ENCODE measurements at regions not wholly inside any gene's neighbourhood (a gene's known extent, or its start where the extent isn't known, plus 50 kb on each side); places are given as distances from the start of the nearest gene placed in this dataset.

- CTCF ChIA-PET: no interaction called here
- DNase-seq (ENCODE audit: extremely low spot score): no peak
- no peak for TF ChIP-seq TARDBP (IDR thresholded peaks at IDR 0.05)
- TF ChIP-seq FOXM1 (IDR thresholded peaks at IDR 0.05; ENCODE audit: borderline replicate concordance): no peak
- TF ChIP-seq HDGF (IDR thresholded peaks at IDR 0.05; ENCODE audit: borderline replicate concordance): no peak
- no peak for TF ChIP-seq FOXK2 (IDR thresholded peaks at IDR 0.05)
- no peak for TF ChIP-seq BHLHE40 (IDR thresholded peaks at IDR 0.05; ENCODE audit: borderline replicate concordance)
- no peak for TF ChIP-seq LEF1 (IDR thresholded peaks at IDR 0.05; ENCODE audit: borderline replicate concordance)
- TF ChIP-seq ARNT (IDR thresholded peaks at IDR 0.05): no peak
- TF ChIP-seq L3MBTL2 (conservative IDR thresholded peaks at IDR 0.05): no peak
- TF ChIP-seq ELF4 (IDR thresholded peaks at IDR 0.05): no peak
- TF ChIP-seq SUZ12 (IDR thresholded peaks at IDR 0.05): no peak
- TF ChIP-seq NFRKB (IDR thresholded peaks at IDR 0.05): no peak
- no peak for TF ChIP-seq ZNF384 (IDR thresholded peaks at IDR 0.05)
Observed at GRCh38 chr2:196473617-196474016, 165.9 kb upstream of the CCDC150 start.

GRCh38 chr2:196475611-196476010 lies 163.9 kb upstream of the CCDC150 start:
- ChIA-PET CTCF (no interaction called here), POLR2A (no interaction called here)
- no peak for DNase-seq (ENCODE audit: extremely low spot score)
- no peak for TF ChIP-seq FOXA1 (IDR thresholded peaks at IDR 0.05)
- TF ChIP-seq CTBP1 (IDR thresholded peaks at IDR 0.05; ENCODE audit: borderline replicate concordance): no peak
- no peak for TF ChIP-seq ZNF384 (IDR thresholded peaks at IDR 0.05)
- no peak for TF ChIP-seq ELF4 (IDR thresholded peaks at IDR 0.05)
- no peak for TF ChIP-seq LEF1 (IDR thresholded peaks at IDR 0.05; ENCODE audit: borderline replicate concordance)
- no peak for TF ChIP-seq FOXK2 (IDR thresholded peaks at IDR 0.05)
- TF ChIP-seq BHLHE40 (IDR thresholded peaks at IDR 0.05; ENCODE audit: borderline replicate concordance): no peak
- no peak for TF ChIP-seq FOXM1 (IDR thresholded peaks at IDR 0.05; ENCODE audit: borderline replicate concordance)
- TF ChIP-seq SUZ12 (IDR thresholded peaks at IDR 0.05): no peak
- no peak for TF ChIP-seq PKNOX1 (IDR thresholded peaks at IDR 0.05)
- no peak for TF ChIP-seq ARNT (IDR thresholded peaks at IDR 0.05)
- no peak for TF ChIP-seq L3MBTL2 (conservative IDR thresholded peaks at IDR 0.05)
- no peak for TF ChIP-seq SP1 (IDR thresholded peaks at IDR 0.05)

More at GRCh38 chr2:196473617-196474016, 165.9 kb upstream of the CCDC150 start:
- POLR2A ChIA-PET: no interaction called here

- ChIA-PET CTCF (interaction anchor here (0.6 kb wide), 1 partner anchor 11 kb away, joined by 3 read pairs; no protein-coding TSS in a partner anchor), POLR2A (no interaction called here)
- no peak for DNase-seq (ENCODE audit: extremely low spot score)
- TF ChIP-seq PKNOX1 (IDR thresholded peaks at IDR 0.05) (no peak), SUZ12 (IDR thresholded peaks at IDR 0.05) (no peak)
Observed at GRCh38 chr2:196478588-196478987, 160.9 kb upstream of the CCDC150 start.

- DNase-seq (ENCODE audit: extremely low spot score): no peak
- POLR2A ChIA-PET: no interaction called here
- CTCF ChIA-PET: no interaction called here
Observed at GRCh38 chr2:196479350-196479749, 160.2 kb upstream of the CCDC150 start.

GRCh38 chr2:196480653-196481323 lies 158.7 kb upstream of the CCDC150 start:
- ChIA-PET POLR2A (no interaction called here), CTCF (no interaction called here)
- DNase-seq (ENCODE audit: extremely low spot score): no peak
- TF ChIP-seq HDGF (IDR thresholded peaks at IDR 0.05; ENCODE audit: borderline replicate concordance) (no peak), ARNT (IDR thresholded peaks at IDR 0.05) (no peak)

More at GRCh38 chr2:196479350-196479749, 160.2 kb upstream of the CCDC150 start:
- TF ChIP-seq TARDBP (IDR thresholded peaks at IDR 0.05): no peak
- TF ChIP-seq ZNF384 (IDR thresholded peaks at IDR 0.05): no peak
- TF ChIP-seq CTBP1 (IDR thresholded peaks at IDR 0.05; ENCODE audit: borderline replicate concordance): no peak
- no peak for TF ChIP-seq FOXM1 (IDR thresholded peaks at IDR 0.05; ENCODE audit: borderline replicate concordance)
- no peak for TF ChIP-seq SUZ12 (IDR thresholded peaks at IDR 0.05)
- no peak for TF ChIP-seq LEF1 (IDR thresholded peaks at IDR 0.05; ENCODE audit: borderline replicate concordance)
- no peak for TF ChIP-seq ELF4 (IDR thresholded peaks at IDR 0.05)
- no peak for TF ChIP-seq SP1 (IDR thresholded peaks at IDR 0.05)
- no peak for TF ChIP-seq FOXK2 (IDR thresholded peaks at IDR 0.05)

GRCh38 chr2:196481324-196481697 lies 158.2 kb upstream of the CCDC150 start:
- DNase-seq (ENCODE audit: extremely low spot score): no peak
- TF ChIP-seq ZNF384 (IDR thresholded peaks at IDR 0.05) (no peak), FOXM1 (IDR thresholded peaks at IDR 0.05; ENCODE audit: borderline replicate concordance) (no peak), BHLHE40 (IDR thresholded peaks at IDR 0.05; ENCODE audit: borderline replicate concordance) (no peak)
- ChIA-PET CTCF (no interaction called here), POLR2A (no interaction called here)

- TF ChIP-seq LEF1 (IDR thresholded peaks at IDR 0.05; ENCODE audit: borderline replicate concordance) (no peak), ZNF384 (IDR thresholded peaks at IDR 0.05) (no peak), NFRKB (IDR thresholded peaks at IDR 0.05) (no peak), TARDBP (IDR thresholded peaks at IDR 0.05) (no peak), SP1 (IDR thresholded peaks at IDR 0.05) (no peak), SUZ12 (IDR thresholded peaks at IDR 0.05) (no peak)
- POLR2A ChIA-PET: no interaction called here
- no peak for DNase-seq (ENCODE audit: extremely low spot score)
- CTCF ChIA-PET: no interaction called here
Observed at GRCh38 chr2:196482119-196483065, 157.1 kb upstream of the CCDC150 start.

All from HEK293T (cell line).